Naive thymus-derived CD4-positive, alpha-beta T cell (primary cell): ENCODE measurements at regions not wholly inside any gene's neighbourhood (a gene's known extent, or its start where the extent isn't known, plus 50 kb on each side); places are given as distances from the start of the nearest gene placed in this dataset.

Experiments
- ATAC-seq: fragments of 150-1000 bp; cut with Tn5 transposase; 2 replicates; pipeline ENCODE4 v1.10.0; 2021; ENCODE audit warnings: mild to moderate bottlenecking, moderate library complexity
- CTCF ChIA-PET: fragments of 350-600 bp; sonication (Branson Sonifier 250); formaldehyde crosslinking; loops from one replicate; lab custom pipeline; 2021; ENCODE audit warnings: antibody characterized with exemption; lab: Charles Lee
- POLR2A ChIA-PET: fragments of 350-600 bp; sonication (Branson Sonifier 250); formaldehyde crosslinking; loops from one replicate; lab custom pipeline; 2021; ENCODE audit warnings: antibody characterized with exemption, inconsistent platforms; lab: Charles Lee
- DNase-seq, 9 donors: peaks; one replicate each; pipeline versions ENCODE4 v3.0.0 to v3.0.0-alpha.2; 2020 to 2022; ENCODE audit warnings: mixed read lengths in 1 of 9
- H3K27ac ChIP-seq: one replicate; pipeline ENCODE4 v1.7.0; 2013; ENCODE audit warnings: mild to moderate bottlenecking, low read depth, low read length, moderate library complexity
- H3K27me3 ChIP-seq, 2 donors: one replicate each; pipeline ENCODE4 v1.7.0; 2013; ENCODE audit warnings: low read length in 2 of 2, mild to moderate bottlenecking in 2 of 2, moderate library complexity in 2 of 2; ENCODE audit not compliant: control insufficient read depth in 2 of 2, insufficient read depth in 2 of 2
- H3K36me3 ChIP-seq, 3 experiments: 1 replicate in 2 of 3; 2 replicates in 1 of 3; pipeline ENCODE4 v1.7.0; 2013; ENCODE audit warnings: low read length in 3 of 3, mild to moderate bottlenecking in 3 of 3, moderate library complexity in 1 of 3; ENCODE audit not compliant: insufficient read depth in 3 of 3, control insufficient read depth in 2 of 3
- H3K4me1 ChIP-seq, 2 donors: one replicate each; pipeline ENCODE4 v1.7.0; 2013; ENCODE audit warnings: low read length in 2 of 2, mild to moderate bottlenecking in 2 of 2, moderate library complexity in 1 of 2; ENCODE audit not compliant: control insufficient read depth in 2 of 2, insufficient read depth in 2 of 2
- H3K4me3 ChIP-seq: 2 replicates; pipeline ENCODE4 v1.7.0; 2013; ENCODE audit warnings: mild to moderate bottlenecking, low read length
- H3K9me3 ChIP-seq, 3 experiments: 1 replicate in 2 of 3; 2 replicates in 1 of 3; pipeline ENCODE4 v1.7.0; 2013; ENCODE audit warnings: low read length in 3 of 3; ENCODE audit not compliant: control insufficient read depth in 2 of 3
- H3K27ac Mint-ChIP-seq, 9 donors: one replicate each; pipeline ENCODE4 v1.8.0; 2020 to 2022; ENCODE audit warnings: mixed read lengths in 9 of 9, mild to moderate bottlenecking in 8 of 9, moderate library complexity in 5 of 9, inconsistent platforms in 2 of 9
- H3K27me3 Mint-ChIP-seq, 5 donors: one replicate each; pipeline ENCODE4 v1.8.0; 2021 to 2022; ENCODE audit warnings: mixed read lengths in 5 of 5, mild to moderate bottlenecking in 1 of 5
- H3K36me3 Mint-ChIP-seq, 5 donors: one replicate each; pipeline ENCODE4 v1.8.0; 2020 to 2022; ENCODE audit warnings: mixed read lengths in 5 of 5, mild to moderate bottlenecking in 3 of 5, inconsistent platforms in 1 of 5
- H3K4me1 Mint-ChIP-seq, 7 donors: one replicate each; pipeline ENCODE4 v1.8.0; 2020 to 2022; ENCODE audit warnings: mixed read lengths in 7 of 7, mild to moderate bottlenecking in 3 of 7, inconsistent platforms in 1 of 7
- H3K4me3 Mint-ChIP-seq, 10 donors: one replicate each; pipeline ENCODE4 v1.8.0; 2020 to 2022; ENCODE audit warnings: mild to moderate bottlenecking in 10 of 10, mixed read lengths in 10 of 10, moderate library complexity in 6 of 10, inconsistent platforms in 2 of 10
- H3K9me3 Mint-ChIP-seq, 11 donors: one replicate each; pipeline ENCODE4 v1.8.0; 2020 to 2022; ENCODE audit warnings: mixed read lengths in 11 of 11, mild to moderate bottlenecking in 4 of 11, inconsistent platforms in 1 of 11, moderate library complexity in 1 of 11
- intact Hi-C, 2 donors: fragments of 100-400 bp; cut with micrococcal nuclease; formaldehyde crosslinking; loops; one replicate each; pipeline ENCODE4 v1.15.1; 2023

DNA sequence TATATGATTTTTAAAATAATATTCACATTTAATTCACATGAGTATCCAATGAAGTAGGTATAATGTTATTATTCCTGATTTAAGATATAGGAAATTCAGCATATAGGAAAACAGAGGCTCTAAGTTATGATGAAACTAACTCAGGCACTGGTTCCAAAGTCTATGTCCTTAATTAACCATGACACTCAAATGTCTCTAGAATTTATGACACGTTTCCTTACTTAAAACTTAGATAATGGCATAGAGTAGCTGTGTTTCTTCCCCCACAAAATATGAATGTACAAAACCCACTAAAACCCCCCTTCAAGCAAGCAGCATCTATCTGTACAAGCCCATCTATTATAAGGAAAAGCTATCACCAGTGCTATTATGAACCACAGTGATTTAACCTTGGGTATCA, 72.9 kb upstream of the CDK1 start:
- ChIA-PET CTCF (no interaction called here), POLR2A (no interaction called here)
- Mint-ChIP-seq H3K9me3 (peaks cover 0 to 20% (median 5%) of the 10 kb centered on the region in 11 donors), H3K4me1 (peaks cover 29 to 82% (median 61%) of the 10 kb centered on the region in 7 donors), H3K27me3 (no peaks in the 10 kb centered on the region), H3K27ac (peak overlapping the region in 2 of 9 donors; percentile 2 to 26), H3K36me3 (peaks cover 3 to 48% (median 30%) of the 10 kb centered on the region in 5 donors), H3K4me3 (peak overlapping the region in 1 of 10 donors; percentile 37)
- no peaks in the 10 kb centered on the region for H3K36me3 ChIP-seq
- intact Hi-C loops, result no loop called here
- ATAC-seq, result no peak
- peaks cover 4 to 26% of the 10 kb centered on the region in 2 donors for H3K4me1 ChIP-seq
- H3K9me3 ChIP-seq, result no peaks in the 10 kb centered on the region
- H3K27me3 ChIP-seq, result no peaks in the 10 kb centered on the region
- no peak overlapping the region for H3K4me3 ChIP-seq
- no peak overlapping the region for H3K27ac ChIP-seq
- no peak for DNase-seq

DNA sequence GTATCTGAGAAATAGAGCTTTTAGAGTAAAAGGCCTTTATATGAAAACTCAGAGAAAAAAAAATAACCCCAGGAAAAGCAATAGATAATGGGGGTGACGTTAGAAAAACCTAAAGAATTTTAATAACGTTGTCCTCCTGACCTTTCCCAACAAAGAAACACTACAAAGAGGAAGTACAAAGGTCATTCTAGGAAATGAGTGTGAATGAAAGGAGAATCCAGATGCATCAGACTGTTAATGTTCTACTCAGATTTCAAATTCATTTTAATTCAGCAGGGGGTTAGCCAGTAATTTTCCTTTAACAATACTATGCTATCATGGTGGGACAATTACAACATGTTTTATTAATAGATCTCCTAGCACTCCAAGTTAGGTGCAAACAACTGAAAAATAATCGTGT, 73.8 kb upstream of the CDK1 start:
- POLR2A ChIA-PET, result no interaction called here
- no peak for ATAC-seq

DNA sequence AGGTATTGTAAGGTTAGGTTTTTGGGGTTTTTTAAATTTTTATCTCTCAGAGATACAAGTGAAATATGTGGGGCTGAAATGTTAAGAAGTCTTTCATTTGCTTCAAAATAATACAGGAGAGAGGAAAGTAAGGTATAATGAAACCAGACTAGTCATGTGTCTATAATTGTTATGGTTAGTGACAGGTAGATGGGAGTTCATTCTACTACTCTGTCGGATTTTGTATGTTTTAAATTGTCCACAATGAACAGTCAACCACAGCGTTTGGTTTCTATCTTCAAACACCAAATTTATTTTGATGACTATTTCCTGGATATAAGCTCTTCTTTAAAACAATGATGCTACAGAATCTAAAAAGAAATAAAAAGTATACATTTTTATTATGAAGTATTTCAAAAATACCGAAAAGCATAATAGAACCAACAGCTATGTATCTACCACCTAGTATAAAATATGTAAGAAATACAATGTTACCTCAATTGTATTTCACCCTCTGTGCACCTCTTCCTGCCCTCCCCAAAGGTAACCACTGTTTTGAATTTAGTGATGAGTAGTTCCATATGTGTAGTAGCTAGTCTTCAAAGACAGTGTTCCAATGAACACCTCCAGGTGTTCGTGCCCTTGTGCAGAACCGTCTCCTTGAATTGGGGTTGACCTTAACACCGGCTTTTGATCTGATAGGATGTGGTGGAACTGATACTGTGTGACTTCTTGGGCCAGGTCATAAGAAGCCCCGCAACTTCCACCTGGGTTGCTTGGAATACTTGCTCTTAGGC, 74.8 kb upstream of the CDK1 start:
- ATAC-seq (peak; percentile 64), DNase-seq (peak in 3 of 9 donors; percentile 27 to 36 (median 36))
- peaks cover 0 to 16% (median 2%) of the 10 kb centered on the region in 11 donors for H3K9me3 Mint-ChIP-seq
- no peak overlapping the region for H3K27ac ChIP-seq
- H3K27ac Mint-ChIP-seq, result peak overlapping the region in 8 of 9 donors; percentile 44 to 92 (median 80)
- H3K4me3 ChIP-seq, result no peak overlapping the region
- H3K36me3 Mint-ChIP-seq, result peaks cover 3 to 44% (median 27%) of the 10 kb centered on the region in 5 donors
- CTCF ChIA-PET, result no interaction called here
- no peaks in the 10 kb centered on the region for H3K27me3 ChIP-seq
- H3K4me1 Mint-ChIP-seq, result peaks cover 27 to 72% (median 51%) of the 10 kb centered on the region in 7 donors
- no peaks in the 10 kb centered on the region for H3K36me3 ChIP-seq
- H3K4me3 Mint-ChIP-seq, result peak overlapping the region in 7 of 10 donors; percentile 9 to 63 (median 30)
- H3K4me1 ChIP-seq, result peaks cover 4 to 18% of the 10 kb centered on the region in 2 donors
- H3K27me3 Mint-ChIP-seq, result no peaks in the 10 kb centered on the region
- no peaks in the 10 kb centered on the region for H3K9me3 ChIP-seq
- POLR2A ChIA-PET, result interaction anchor here (0.6 kb wide), 2 partner anchors 89 to 278 kb away, joined by 3 read pairs; no protein-coding TSS in a partner anchor
- intact Hi-C loops, result no loop called here

More for the DNA sequence above, 73.8 kb upstream of the CDK1 start:
- H3K27ac ChIP-seq, result no peak overlapping the region
- no peaks in the 10 kb centered on the region for H3K27me3 Mint-ChIP-seq
- peak overlapping the region in 3 of 10 donors; percentile 35 to 56 (median 40) for H3K4me3 Mint-ChIP-seq
- H3K9me3 ChIP-seq, result no peaks in the 10 kb centered on the region
- H3K4me1 Mint-ChIP-seq, result peaks cover 29 to 74% (median 57%) of the 10 kb centered on the region in 7 donors
- H3K9me3 Mint-ChIP-seq, result peaks cover 0 to 17% (median 5%) of the 10 kb centered on the region in 11 donors
- peak overlapping the region in 5 of 9 donors; percentile 72 to 92 (median 80) for H3K27ac Mint-ChIP-seq
- intact Hi-C loops, result no loop called here
- CTCF ChIA-PET, result no interaction called here
- peaks cover 3 to 44% (median 30%) of the 10 kb centered on the region in 5 donors for H3K36me3 Mint-ChIP-seq
- no peak for DNase-seq
- H3K27me3 ChIP-seq, result no peaks in the 10 kb centered on the region
- H3K4me3 ChIP-seq, result no peak overlapping the region
- no peaks in the 10 kb centered on the region for H3K36me3 ChIP-seq
- peaks cover 4 to 22% of the 10 kb centered on the region in 2 donors for H3K4me1 ChIP-seq

DNA sequence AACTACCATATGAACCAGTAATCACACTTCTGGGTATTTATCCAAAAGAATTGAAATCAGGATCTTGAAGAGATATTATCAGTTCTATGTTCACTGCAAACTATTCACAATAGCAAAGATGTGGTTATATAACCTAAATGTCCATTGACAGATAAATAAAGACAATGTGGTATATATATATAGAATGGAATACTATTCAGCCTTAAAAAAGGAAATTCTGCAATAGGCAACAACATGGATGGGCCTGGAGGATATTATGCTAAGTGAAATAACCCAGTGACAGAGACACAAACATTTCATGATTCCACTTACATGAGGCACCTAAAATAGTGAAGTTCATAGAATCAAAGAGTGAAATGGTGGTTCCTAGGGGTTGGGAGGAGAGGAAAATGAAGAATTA, 90.6 kb upstream of the CDK1 start:
- Mint-ChIP-seq H3K4me3 (no peak overlapping the region), H3K27ac (no peak overlapping the region), H3K36me3 (peaks cover 0 to 53% (median 46%) of the 10 kb centered on the region in 5 donors), H3K4me1 (peaks cover 2 to 52% (median 18%) of the 10 kb centered on the region in 7 donors), H3K27me3 (no peaks in the 10 kb centered on the region), H3K9me3 (peaks cover 0 to 12% (median 3%) of the 10 kb centered on the region in 11 donors)
- ATAC-seq (no peak), DNase-seq (no peak)
- Histone ChIP-seq H3K27ac (no peak overlapping the region), H3K27me3 (no peaks in the 10 kb centered on the region), H3K9me3 (no peaks in the 10 kb centered on the region), H3K36me3 (no peaks in the 10 kb centered on the region), H3K4me3 (no peak overlapping the region), H3K4me1 (no peaks in the 10 kb centered on the region)
- ChIA-PET CTCF (no interaction called here), POLR2A (no interaction called here)
- intact Hi-C loops, result no loop called here

DNA sequence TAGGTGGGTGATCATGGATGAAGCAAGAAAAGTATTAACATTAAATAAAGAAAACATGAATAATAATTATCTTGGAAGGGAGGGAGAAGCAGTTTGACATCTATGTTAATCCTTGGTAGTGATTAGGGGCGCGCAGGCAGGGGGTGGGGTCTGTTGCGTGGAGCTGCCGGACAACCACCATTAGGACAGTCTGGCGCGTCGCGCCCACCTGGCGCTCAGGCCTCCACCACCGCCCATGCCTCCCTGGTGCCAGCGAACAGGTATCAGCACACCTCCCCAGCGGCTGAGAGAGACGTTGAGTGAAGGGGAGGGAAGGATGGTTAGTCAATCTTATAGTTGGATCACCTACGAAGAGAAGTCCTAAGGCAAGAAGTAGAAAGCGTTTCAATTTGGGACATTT, 94.2 kb upstream of the CDK1 start:
- no peak for DNase-seq
- H3K27me3 Mint-ChIP-seq, result no peaks in the 10 kb centered on the region
- ChIA-PET CTCF (no interaction called here), POLR2A (no interaction called here)
- Histone ChIP-seq H3K4me3 (no peak overlapping the region), H3K4me1 (no peaks in the 10 kb centered on the region), H3K36me3 (no peaks in the 10 kb centered on the region), H3K27ac (no peak overlapping the region), H3K27me3 (no peaks in the 10 kb centered on the region), H3K9me3 (no peaks in the 10 kb centered on the region)
- H3K27ac Mint-ChIP-seq, result peak overlapping the region in 2 of 9 donors; percentile 19 to 36
- ATAC-seq, result no peak
- peaks cover 0 to 7% (median 2%) of the 10 kb centered on the region in 11 donors for H3K9me3 Mint-ChIP-seq
- H3K4me1 Mint-ChIP-seq, result peaks cover 5 to 58% (median 29%) of the 10 kb centered on the region in 7 donors
- H3K36me3 Mint-ChIP-seq, result peaks cover 8 to 61% (median 49%) of the 10 kb centered on the region in 5 donors
- intact Hi-C loops, result no loop called here
- H3K4me3 Mint-ChIP-seq, result no peak overlapping the region

DNA sequence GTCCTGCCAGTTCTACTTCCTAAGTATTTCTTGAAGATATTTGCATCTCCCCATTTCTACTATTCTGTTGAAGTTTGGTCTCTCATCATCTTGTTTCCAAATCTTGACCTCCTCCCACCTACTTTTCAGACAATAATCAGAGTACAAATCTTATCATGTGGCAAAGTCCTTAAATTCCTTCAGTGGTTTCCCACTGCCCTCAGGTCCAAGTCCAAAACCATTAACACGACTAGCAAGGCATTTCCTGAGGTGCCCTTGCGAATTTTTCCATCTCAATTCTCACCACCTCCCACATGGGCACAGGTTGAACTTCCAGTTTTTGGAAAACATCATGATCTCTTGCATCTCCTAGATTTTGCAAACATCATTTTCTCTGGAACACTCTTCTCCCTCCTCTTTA, 97.2 kb upstream of the CDK1 start:
- H3K27me3 ChIP-seq, result no peaks in the 10 kb centered on the region
- no peak overlapping the region for H3K4me3 ChIP-seq
- intact Hi-C loops, result no loop called here
- H3K27ac ChIP-seq, result no peak overlapping the region
- peaks cover 7 to 78% (median 50%) of the 10 kb centered on the region in 7 donors for H3K4me1 Mint-ChIP-seq
- peaks cover 0 to 4% (median 0%) of the 10 kb centered on the region in 11 donors for H3K9me3 Mint-ChIP-seq
- no peaks in the 10 kb centered on the region for H3K27me3 Mint-ChIP-seq
- no peak overlapping the region for H3K27ac Mint-ChIP-seq
- DNase-seq (no peak), ATAC-seq (no peak)
- ChIA-PET CTCF (no interaction called here), POLR2A (no interaction called here)
- H3K4me1 ChIP-seq, result peaks cover 0 to 9% of the 10 kb centered on the region in 2 donors
- no peaks in the 10 kb centered on the region for H3K36me3 ChIP-seq
- H3K36me3 Mint-ChIP-seq, result peaks cover 8 to 53% (median 39%) of the 10 kb centered on the region in 5 donors
- H3K9me3 ChIP-seq, result no peaks in the 10 kb centered on the region
- H3K4me3 Mint-ChIP-seq, result no peak overlapping the region
